Mammary epithelial cell (primary cell): ENCODE measurements at regions not wholly inside any gene's neighbourhood (a gene's known extent, or its start where the extent isn't known, plus 50 kb on each side); places are given as distances from the start of the nearest gene placed in this dataset.

Experiments
- EZH2 ChIP-seq: IDR thresholded peaks from 2 replicates; pipeline ENCODE4 v1.6.1; 2012; ENCODE audit warnings: low read length, inconsistent platforms, borderline replicate concordance
- TF ChIP-seq, protein P1 (sequence below), 2 donors: IDR thresholded peaks in 1 of 2; conservative IDR thresholded peaks in 1 of 2; 2 replicates each; pipeline ENCODE4 v1.5.1; 2011 to 2012; ENCODE audit warnings: inconsistent platforms in 2 of 2, low read length in 2 of 2, mild to moderate bottlenecking in 2 of 2, control low read depth in 1 of 2, low read depth in 1 of 2; ENCODE audit not compliant: insufficient read depth in 1 of 2; ENCODE audit errors: extremely low read depth in 1 of 2

DNA sequence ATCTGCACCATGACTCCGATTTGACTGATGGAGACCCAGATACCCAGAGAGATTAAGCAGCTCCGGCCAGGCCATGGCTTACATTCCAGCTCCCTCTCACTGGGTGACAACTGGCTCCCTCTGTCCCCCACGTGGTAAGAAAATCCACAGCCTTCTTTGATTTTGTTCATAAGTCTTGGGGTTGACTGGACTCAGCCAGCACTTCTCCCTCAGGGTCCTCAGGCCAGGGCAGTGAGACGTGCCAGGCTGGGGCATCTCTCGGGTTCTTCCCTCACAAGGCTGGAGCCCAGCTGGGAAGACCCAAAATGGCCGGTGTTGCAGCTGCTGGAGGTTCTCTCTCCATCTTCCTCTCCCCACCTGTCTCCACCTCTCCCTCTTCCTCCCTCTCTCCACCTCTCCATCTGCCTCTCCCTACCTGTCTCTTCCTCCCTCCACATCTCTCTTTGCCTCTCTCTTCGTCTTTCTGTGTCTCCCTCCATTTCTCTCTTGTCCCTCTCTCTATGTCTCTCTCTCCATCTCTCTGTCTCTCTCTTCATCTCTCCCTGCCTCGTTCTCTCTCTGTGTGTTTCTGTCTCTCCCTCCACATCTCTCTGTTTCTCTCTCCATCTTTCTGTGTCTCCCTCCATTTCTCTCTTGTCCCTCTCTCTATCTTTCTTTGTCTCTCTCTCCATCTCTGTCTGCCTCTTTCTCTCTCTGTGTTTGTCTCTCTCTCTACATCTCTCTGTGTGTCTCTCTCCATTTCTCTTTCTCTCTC, 105.3 kb downstream of the FOXL1 start:
- TF ChIP-seq, protein P1, sequence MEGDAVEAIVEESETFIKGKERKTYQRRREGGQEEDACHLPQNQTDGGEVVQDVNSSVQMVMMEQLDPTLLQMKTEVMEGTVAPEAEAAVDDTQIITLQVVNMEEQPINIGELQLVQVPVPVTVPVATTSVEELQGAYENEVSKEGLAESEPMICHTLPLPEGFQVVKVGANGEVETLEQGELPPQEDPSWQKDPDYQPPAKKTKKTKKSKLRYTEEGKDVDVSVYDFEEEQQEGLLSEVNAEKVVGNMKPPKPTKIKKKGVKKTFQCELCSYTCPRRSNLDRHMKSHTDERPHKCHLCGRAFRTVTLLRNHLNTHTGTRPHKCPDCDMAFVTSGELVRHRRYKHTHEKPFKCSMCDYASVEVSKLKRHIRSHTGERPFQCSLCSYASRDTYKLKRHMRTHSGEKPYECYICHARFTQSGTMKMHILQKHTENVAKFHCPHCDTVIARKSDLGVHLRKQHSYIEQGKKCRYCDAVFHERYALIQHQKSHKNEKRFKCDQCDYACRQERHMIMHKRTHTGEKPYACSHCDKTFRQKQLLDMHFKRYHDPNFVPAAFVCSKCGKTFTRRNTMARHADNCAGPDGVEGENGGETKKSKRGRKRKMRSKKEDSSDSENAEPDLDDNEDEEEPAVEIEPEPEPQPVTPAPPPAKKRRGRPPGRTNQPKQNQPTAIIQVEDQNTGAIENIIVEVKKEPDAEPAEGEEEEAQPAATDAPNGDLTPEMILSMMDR (conservative IDR thresholded peaks at IDR 0.05 in 1 of 2, IDR thresholded peaks at IDR 0.05 in 1 of 2; ENCODE audit: extremely low read depth in 1 of 2, insufficient read depth in 1 of 2, low read depth in 1 of 2, low read length in 2 of 2) = no peak
- TF ChIP-seq EZH2 = no peak
